ENCODE measurements at regions not wholly inside any gene's neighbourhood (a gene's known extent, or its start where the extent isn't known, plus 50 kb on each side); places are given as distances from the start of the nearest gene placed in this dataset.

DNA sequence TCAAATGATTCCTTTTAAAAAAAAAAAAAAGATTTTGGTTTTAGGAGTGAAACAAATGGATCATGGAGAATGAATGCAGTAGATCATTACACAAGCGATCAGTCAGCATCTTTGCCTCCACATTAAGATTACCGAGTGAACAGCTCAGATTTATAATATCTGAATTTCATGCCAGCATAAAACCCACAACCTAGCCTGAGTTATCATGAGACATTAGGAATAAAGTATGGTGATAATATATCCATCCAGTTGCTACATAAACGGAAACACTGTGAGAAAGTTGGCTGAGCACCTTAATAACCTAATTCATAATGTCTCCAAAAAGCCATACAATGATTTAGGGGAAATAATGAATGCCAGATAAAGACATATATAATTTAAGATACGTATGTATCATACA is 553.1 kb upstream of the TUSC1 start:
- TF ChIP-seq, protein P1, sequence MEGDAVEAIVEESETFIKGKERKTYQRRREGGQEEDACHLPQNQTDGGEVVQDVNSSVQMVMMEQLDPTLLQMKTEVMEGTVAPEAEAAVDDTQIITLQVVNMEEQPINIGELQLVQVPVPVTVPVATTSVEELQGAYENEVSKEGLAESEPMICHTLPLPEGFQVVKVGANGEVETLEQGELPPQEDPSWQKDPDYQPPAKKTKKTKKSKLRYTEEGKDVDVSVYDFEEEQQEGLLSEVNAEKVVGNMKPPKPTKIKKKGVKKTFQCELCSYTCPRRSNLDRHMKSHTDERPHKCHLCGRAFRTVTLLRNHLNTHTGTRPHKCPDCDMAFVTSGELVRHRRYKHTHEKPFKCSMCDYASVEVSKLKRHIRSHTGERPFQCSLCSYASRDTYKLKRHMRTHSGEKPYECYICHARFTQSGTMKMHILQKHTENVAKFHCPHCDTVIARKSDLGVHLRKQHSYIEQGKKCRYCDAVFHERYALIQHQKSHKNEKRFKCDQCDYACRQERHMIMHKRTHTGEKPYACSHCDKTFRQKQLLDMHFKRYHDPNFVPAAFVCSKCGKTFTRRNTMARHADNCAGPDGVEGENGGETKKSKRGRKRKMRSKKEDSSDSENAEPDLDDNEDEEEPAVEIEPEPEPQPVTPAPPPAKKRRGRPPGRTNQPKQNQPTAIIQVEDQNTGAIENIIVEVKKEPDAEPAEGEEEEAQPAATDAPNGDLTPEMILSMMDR (IDR thresholded peaks at IDR 0.05; ENCODE audit: low read depth, low read length, poor library complexity, severe bottlenecking), result no peak
- TF ChIP-seq EZH2phosphoT487 (IDR thresholded peaks at IDR 0.05; ENCODE audit: borderline replicate concordance, low read length), result no peak
